A549 (cell line): ENCODE measurements at regions not wholly inside any gene's neighbourhood (a gene's known extent, or its start where the extent isn't known, plus 50 kb on each side); places are given as distances from the start of the nearest gene placed in this dataset.

ENCODE experiments used
- ATAC-seq, 2 experiments: fragments of 200-7000 bp in 1 of 2; fragments of >200 bp in 1 of 2; cut with Nextera tagmentation in 1 of 2; cut with Tn5 transposase in 1 of 2; 3 replicates each; pipeline versions ENCODE4 v1.8.0 to v1.9.1; 2018 to 2020; ENCODE audit warnings: mild to moderate bottlenecking in 1 of 2, moderate library complexity in 1 of 2
- CTCF ChIA-PET: fragments of 300-600 bp; sonication (Branson Sonifier 250); formaldehyde crosslinking; extraction: SDS; loops from one replicate; lab custom pipeline; 2021; ENCODE audit warnings: antibody characterized with exemption, inconsistent platforms; lab: Yijun Ruan, JAX
- POLR2A ChIA-PET: fragments of 350-600 bp; formaldehyde crosslinking; extraction: SDS; loops from one replicate; lab custom pipeline; 2021; ENCODE audit warnings: antibody characterized with exemption, inconsistent platforms; lab: Yijun Ruan, JAX
- DNase-seq, 2 experiments: peaks; one replicate each; pipeline versions ENCODE4 v3.0.0 to v3.0.0-alpha.2; 2011 to 2016; ENCODE audit warnings: low read depth in 1 of 2, low spot score in 1 of 2
- FAIRE-seq: peaks from 2 replicates; lab custom pipeline; 2011; peaks lifted over from hg19 to GRCh38; lab: Jason Lieb, UNC
- H3K27ac ChIP-seq, 2 experiments: fragments of >200 bp; sonication (Bioruptor Twin); formaldehyde crosslinking; 3 replicates each; pipeline ENCODE4 v1.5.1; 2016 to 2017
- H3K4me1 ChIP-seq: fragments of >200 bp; sonication (Bioruptor Twin); formaldehyde crosslinking; 3 replicates; pipeline ENCODE4 v1.6.1; 2016
- H3K4me2 ChIP-seq: fragments of >200 bp; sonication (Bioruptor Twin); formaldehyde crosslinking; 3 replicates; pipeline ENCODE4 v1.6.1; 2016
- H3K4me3 ChIP-seq: fragments of >200 bp; sonication (Bioruptor Twin); formaldehyde crosslinking; 3 replicates; pipeline ENCODE4 v1.5.1; 2016
- H3K9me3 ChIP-seq: fragments of >200 bp; sonication (Bioruptor Twin); formaldehyde crosslinking; 3 replicates; pipeline ENCODE4 v1.6.1; 2016
- CEBPB ChIP-seq, 2 experiments: fragments of >200 bp in 1 of 2; sonication (Bioruptor Twin) in 1 of 2; formaldehyde crosslinking in 1 of 2; IDR thresholded peaks; 2 replicates each; pipeline ENCODE4 v1.6.1; 2012 to 2016
- CHD4 ChIP-seq: fragments of 200-600 bp; sonication (generic); IDR thresholded peaks from 2 replicates; pipeline ENCODE4 v1.6.1; 2016; ENCODE audit warnings: antibody characterized with exemption, mild to moderate bottlenecking, borderline replicate concordance
- EP300 ChIP-seq, 2 experiments: fragments of >200 bp; sonication (Bioruptor Twin); formaldehyde crosslinking; IDR thresholded peaks; 2 replicates in 1 of 2; 3 replicates in 1 of 2; pipeline ENCODE4 v1.6.1; 2016 to 2017
- ESRRA ChIP-seq: fragments of 150-350 bp; IDR thresholded peaks from 2 replicates; pipeline ENCODE4 v1.6.1; 2014; ENCODE audit warnings: mild to moderate bottlenecking, low read length, borderline replicate concordance
- FOXS1 ChIP-seq: fragments of 250-450 bp; sonication (Bioruptor Pico); IDR thresholded peaks from 2 replicates; pipeline ENCODE4 v1.5.0; 2020; ENCODE audit warnings: mild to moderate bottlenecking, moderate library complexity
- HDAC2 ChIP-seq: fragments of 200-600 bp; sonication (generic); IDR thresholded peaks from 2 replicates; pipeline ENCODE4 v1.6.1; 2016
- HEYL ChIP-seq: fragments of 250-450 bp; sonication (Bioruptor Pico); IDR thresholded peaks from 2 replicates; pipeline ENCODE4 v1.8.0; 2021; ENCODE audit warnings: mild to moderate bottlenecking, moderate library complexity
- HOXA7 ChIP-seq: fragments of 250-450 bp; sonication (Bioruptor Pico); IDR thresholded peaks from 2 replicates; pipeline ENCODE4 v1.5.0; 2020; ENCODE audit warnings: mild to moderate bottlenecking, moderate library complexity
- HOXB5 ChIP-seq: fragments of 250-450 bp; sonication (Bioruptor Pico); IDR thresholded peaks from 2 replicates; pipeline ENCODE4 v1.5.0; 2020; ENCODE audit warnings: mild to moderate bottlenecking, moderate library complexity
- JUN ChIP-seq, 2 experiments: fragments of >200 bp; sonication (Bioruptor Twin); formaldehyde crosslinking; IDR thresholded peaks; 2 replicates in 1 of 2; 3 replicates in 1 of 2; pipeline ENCODE4 v1.6.1; 2016 to 2017
- JUNB ChIP-seq: fragments of >200 bp; sonication (Bioruptor Twin); formaldehyde crosslinking; IDR thresholded peaks from 2 replicates; pipeline ENCODE4 v1.6.1; 2016
- KDM1A ChIP-seq: fragments of 200-600 bp; sonication (generic); IDR thresholded peaks from 2 replicates; pipeline ENCODE4 v1.6.1; 2016; ENCODE audit warnings: low read depth, mild to moderate bottlenecking
- KDM5A ChIP-seq: fragments of 200-600 bp; sonication (generic); IDR thresholded peaks from 2 replicates; pipeline ENCODE4 v1.6.1; 2016; ENCODE audit warnings: antibody characterized with exemption, mild to moderate bottlenecking
- NPAS2 ChIP-seq: fragments of 250-450 bp; sonication (Bioruptor Pico); IDR thresholded peaks from 2 replicates; pipeline ENCODE4 v1.8.0; 2022; ENCODE audit warnings: mild to moderate bottlenecking, moderate library complexity, borderline replicate concordance
- POLR2A ChIP-seq: IDR thresholded peaks from 2 replicates; pipeline ENCODE4 v1.6.1; 2012; ENCODE audit warnings: mild to moderate bottlenecking, low read length
- POLR2AphosphoS2 ChIP-seq: conservative IDR thresholded peaks from 2 replicates; pipeline ENCODE4 v1.6.1; 2012; ENCODE audit warnings: low read length, improper control_type of control experiment, inconsistent platforms
- RARB ChIP-seq: fragments of 250-450 bp; sonication (Bioruptor Pico); IDR thresholded peaks from 2 replicates; pipeline ENCODE4 v1.8.0; 2021; ENCODE audit warnings: mild to moderate bottlenecking, moderate library complexity
- TFCP2L1 ChIP-seq: fragments of 250-450 bp; sonication (Bioruptor Pico); IDR thresholded peaks from 2 replicates; pipeline ENCODE4 v1.5.0; 2021; ENCODE audit warnings: mild to moderate bottlenecking
- TP53 ChIP-seq: fragments of 250-450 bp; sonication (Bioruptor Pico); IDR thresholded peaks from 2 replicates; pipeline ENCODE4 v1.5.0; 2021; ENCODE audit warnings: mild to moderate bottlenecking, moderate library complexity
- ZC3H11A ChIP-seq: fragments of 450-650 bp; IDR thresholded peaks from 2 replicates; pipeline ENCODE4 v1.6.1; 2014; ENCODE audit warnings: antibody characterized with exemption, mild to moderate bottlenecking
- ZSCAN20 ChIP-seq: fragments of 250-450 bp; sonication (Bioruptor Pico); IDR thresholded peaks from 2 replicates; pipeline ENCODE4 v1.8.0; 2022; ENCODE audit warnings: mild to moderate bottlenecking, moderate library complexity
- WGBS: methylation state at CpG from one replicate; pipeline ENCODE4 v1.1.6; 2017; ENCODE audit errors: missing lambda C conversion rate; 5-methylcytosine and 5-hydroxymethylcytosine counted together
- TF ChIP-seq, protein P1 (sequence below): IDR thresholded peaks from 2 replicates; pipeline ENCODE4 v1.6.1; 2012; ENCODE audit warnings: low read depth, borderline replicate concordance
- TF ChIP-seq, protein P2 (sequence below): fragments of >200 bp; sonication (Bioruptor Twin); formaldehyde crosslinking; IDR thresholded peaks from 3 replicates; pipeline ENCODE4 v1.6.1; 2016
- TF ChIP-seq, protein P3 (sequence below): IDR thresholded peaks from 2 replicates; pipeline ENCODE4 v1.6.1; 2012
- TF ChIP-seq, protein P4 (sequence below): fragments of 200-600 bp; sonication (generic); IDR thresholded peaks from 2 replicates; pipeline ENCODE4 v1.6.1; 2016; ENCODE audit warnings: antibody characterized with exemption, mild to moderate bottlenecking, moderate library complexity

DNA sequence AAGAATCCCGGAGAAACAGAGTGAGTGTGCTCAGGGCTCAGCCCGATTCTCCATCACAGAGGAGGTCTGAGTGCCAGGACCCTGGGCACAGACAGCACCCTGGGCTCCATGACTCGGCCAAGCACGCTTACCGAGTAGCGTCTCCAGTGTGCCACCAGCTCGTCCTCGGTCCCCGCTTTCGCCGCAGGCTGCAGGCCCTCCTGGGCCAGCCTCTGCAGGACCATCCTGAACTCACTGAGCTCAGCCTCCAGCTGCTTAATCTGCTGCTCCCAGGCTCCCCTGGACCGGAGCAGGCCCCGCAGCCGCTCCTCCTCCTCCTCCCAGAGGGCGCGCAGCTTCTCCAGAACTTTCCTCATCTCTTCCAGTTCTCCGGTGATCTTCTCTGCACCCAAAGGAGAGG lies 61.2 kb downstream of the SYNE3 start:
- ChIA-PET CTCF (interaction anchor here (4.0 to 4.8 kb wide), 2 partner anchors 12 to 72 kb away, joined by 24 to 49 read pairs; no protein-coding TSS in a partner anchor), POLR2A (no interaction called here)
- FAIRE-seq (no peak), ATAC-seq (no peak), DNase-seq (no peak)
- Histone ChIP-seq H3K9me3 (no peaks in the 10 kb centered on the region), H3K4me1 (no peaks in the 10 kb centered on the region), H3K4me2 (no peak overlapping the region), H3K4me3 (no peak overlapping the region), H3K27ac (no peak overlapping the region)
- WGBS: 84% methylated on average over 16 of the region's 17 CpGs
- no peak for TF ChIP-seq ESRRA
- no peak for TF ChIP-seq KDM5A
- TF ChIP-seq JUN (IDR thresholded peaks at IDR 0.05): no peak
- no peak for TF ChIP-seq HEYL (CRISPR knock-in tag)
- no peak for TF ChIP-seq RARB (CRISPR knock-in tag)
- no peak for TF ChIP-seq JUNB
- TF ChIP-seq HDAC2: no peak
- no peak for TF ChIP-seq KDM1A
- TF ChIP-seq TP53: no peak
- no peak for TF ChIP-seq FOXS1 (CRISPR knock-in tag)
- TF ChIP-seq NPAS2 (CRISPR knock-in tag): no peak

DNA sequence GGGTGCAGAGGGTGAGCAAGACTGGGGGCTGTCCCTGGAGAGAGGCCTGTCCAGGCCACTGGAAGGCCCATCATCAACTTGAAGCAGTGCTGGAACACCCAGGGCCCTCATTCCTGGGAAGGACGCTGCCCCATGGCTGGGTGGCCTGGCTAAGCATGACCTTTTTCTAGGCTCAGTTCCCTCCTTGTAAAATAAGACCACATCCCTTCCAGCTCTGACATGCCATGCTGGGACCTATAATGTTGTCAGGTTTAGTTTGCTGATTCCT lies 62.8 kb downstream of the SYNE3 start:
- DNase-seq: no peak
- no peak overlapping the region for H3K4me2 ChIP-seq
- ChIA-PET POLR2A (no interaction called here), CTCF (interaction anchor here (0.8 to 4.8 kb wide), 9 partner anchors 11 to 106 kb away, joined by 3 to 49 read pairs (median 5); partner anchors contain the start of gene SYNE3)
- 90% methylated on average over 1 of the region's 1 CpG for WGBS
- H3K4me3 ChIP-seq: no peak overlapping the region
- TF ChIP-seq CEBPB (IDR thresholded peaks at IDR 0.05): no peak
- TF ChIP-seq, protein P1, sequence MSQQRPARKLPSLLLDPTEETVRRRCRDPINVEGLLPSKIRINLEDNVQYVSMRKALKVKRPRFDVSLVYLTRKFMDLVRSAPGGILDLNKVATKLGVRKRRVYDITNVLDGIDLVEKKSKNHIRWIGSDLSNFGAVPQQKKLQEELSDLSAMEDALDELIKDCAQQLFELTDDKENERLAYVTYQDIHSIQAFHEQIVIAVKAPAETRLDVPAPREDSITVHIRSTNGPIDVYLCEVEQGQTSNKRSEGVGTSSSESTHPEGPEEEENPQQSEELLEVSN: no peak
- no peak for TF ChIP-seq ZC3H11A
- TF ChIP-seq JUN (IDR thresholded peaks at IDR 0.05): no peak
- TF ChIP-seq JUNB: no peak
- TF ChIP-seq HOXB5 (CRISPR knock-in tag): no peak
- TF ChIP-seq HOXA7 (CRISPR knock-in tag): no peak
- no peak for TF ChIP-seq HEYL (CRISPR knock-in tag)
- TF ChIP-seq POLR2AphosphoS2: no peak
- TF ChIP-seq POLR2A: no peak
- no peak for TF ChIP-seq EP300 (IDR thresholded peaks at IDR 0.05)
- TF ChIP-seq HDAC2: no peak
- TF ChIP-seq, protein P2, sequence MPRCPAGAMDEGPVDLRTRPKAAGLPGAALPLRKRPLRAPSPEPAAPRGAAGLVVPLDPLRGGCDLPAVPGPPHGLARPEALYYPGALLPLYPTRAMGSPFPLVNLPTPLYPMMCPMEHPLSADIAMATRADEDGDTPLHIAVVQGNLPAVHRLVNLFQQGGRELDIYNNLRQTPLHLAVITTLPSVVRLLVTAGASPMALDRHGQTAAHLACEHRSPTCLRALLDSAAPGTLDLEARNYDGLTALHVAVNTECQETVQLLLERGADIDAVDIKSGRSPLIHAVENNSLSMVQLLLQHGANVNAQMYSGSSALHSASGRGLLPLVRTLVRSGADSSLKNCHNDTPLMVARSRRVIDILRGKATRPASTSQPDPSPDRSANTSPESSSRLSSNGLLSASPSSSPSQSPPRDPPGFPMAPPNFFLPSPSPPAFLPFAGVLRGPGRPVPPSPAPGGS: no peak
- no peak for TF ChIP-seq CHD4
- TF ChIP-seq ZSCAN20 (CRISPR knock-in tag): no peak
- TF ChIP-seq, protein P3, sequence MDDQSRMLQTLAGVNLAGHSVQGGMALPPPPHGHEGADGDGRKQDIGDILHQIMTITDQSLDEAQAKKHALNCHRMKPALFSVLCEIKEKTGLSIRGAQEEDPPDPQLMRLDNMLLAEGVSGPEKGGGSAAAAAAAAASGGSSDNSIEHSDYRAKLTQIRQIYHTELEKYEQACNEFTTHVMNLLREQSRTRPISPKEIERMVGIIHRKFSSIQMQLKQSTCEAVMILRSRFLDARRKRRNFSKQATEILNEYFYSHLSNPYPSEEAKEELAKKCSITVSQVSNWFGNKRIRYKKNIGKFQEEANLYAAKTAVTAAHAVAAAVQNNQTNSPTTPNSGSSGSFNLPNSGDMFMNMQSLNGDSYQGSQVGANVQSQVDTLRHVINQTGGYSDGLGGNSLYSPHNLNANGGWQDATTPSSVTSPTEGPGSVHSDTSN: no peak
- TF ChIP-seq TFCP2L1 (CRISPR knock-in tag): no peak
- TF ChIP-seq KDM1A: no peak
- TF ChIP-seq, protein P4, sequence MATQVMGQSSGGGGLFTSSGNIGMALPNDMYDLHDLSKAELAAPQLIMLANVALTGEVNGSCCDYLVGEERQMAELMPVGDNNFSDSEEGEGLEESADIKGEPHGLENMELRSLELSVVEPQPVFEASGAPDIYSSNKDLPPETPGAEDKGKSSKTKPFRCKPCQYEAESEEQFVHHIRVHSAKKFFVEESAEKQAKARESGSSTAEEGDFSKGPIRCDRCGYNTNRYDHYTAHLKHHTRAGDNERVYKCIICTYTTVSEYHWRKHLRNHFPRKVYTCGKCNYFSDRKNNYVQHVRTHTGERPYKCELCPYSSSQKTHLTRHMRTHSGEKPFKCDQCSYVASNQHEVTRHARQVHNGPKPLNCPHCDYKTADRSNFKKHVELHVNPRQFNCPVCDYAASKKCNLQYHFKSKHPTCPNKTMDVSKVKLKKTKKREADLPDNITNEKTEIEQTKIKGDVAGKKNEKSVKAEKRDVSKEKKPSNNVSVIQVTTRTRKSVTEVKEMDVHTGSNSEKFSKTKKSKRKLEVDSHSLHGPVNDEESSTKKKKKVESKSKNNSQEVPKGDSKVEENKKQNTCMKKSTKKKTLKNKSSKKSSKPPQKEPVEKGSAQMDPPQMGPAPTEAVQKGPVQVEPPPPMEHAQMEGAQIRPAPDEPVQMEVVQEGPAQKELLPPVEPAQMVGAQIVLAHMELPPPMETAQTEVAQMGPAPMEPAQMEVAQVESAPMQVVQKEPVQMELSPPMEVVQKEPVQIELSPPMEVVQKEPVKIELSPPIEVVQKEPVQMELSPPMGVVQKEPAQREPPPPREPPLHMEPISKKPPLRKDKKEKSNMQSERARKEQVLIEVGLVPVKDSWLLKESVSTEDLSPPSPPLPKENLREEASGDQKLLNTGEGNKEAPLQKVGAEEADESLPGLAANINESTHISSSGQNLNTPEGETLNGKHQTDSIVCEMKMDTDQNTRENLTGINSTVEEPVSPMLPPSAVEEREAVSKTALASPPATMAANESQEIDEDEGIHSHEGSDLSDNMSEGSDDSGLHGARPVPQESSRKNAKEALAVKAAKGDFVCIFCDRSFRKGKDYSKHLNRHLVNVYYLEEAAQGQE: no peak
- no peak for TF ChIP-seq TP53
- H3K9me3 ChIP-seq: no peaks in the 10 kb centered on the region
- no peak overlapping the region for H3K27ac ChIP-seq
- no peak for FAIRE-seq
- H3K4me1 ChIP-seq: no peaks in the 10 kb centered on the region
- no peak for ATAC-seq
